Liver (tissue), 3 donors: ENCODE measurements at regions not wholly inside any gene's neighbourhood (a gene's known extent, or its start where the extent isn't known, plus 50 kb on each side); places are given as distances from the start of the nearest gene placed in this dataset.

ENCODE experiments used
- GABPA ChIP-seq, 2 donors: IDR thresholded peaks in 1 of 2; conservative IDR thresholded peaks in 1 of 2; 2 replicates each; pipeline ENCODE4 v1.6.1; 2016; ENCODE audit warnings: antibody characterized with exemption in 2 of 2, mild to moderate bottlenecking in 1 of 2, moderate library complexity in 1 of 2
- HNF4A ChIP-seq, 2 donors: conservative IDR thresholded peaks; 2 replicates each; pipeline ENCODE4 v1.6.1; 2016; ENCODE audit warnings: antibody characterized with exemption in 2 of 2, mild to moderate bottlenecking in 2 of 2
- JUND ChIP-seq, 2 donors: IDR thresholded peaks; 2 replicates each; pipeline ENCODE4 v1.6.1; 2016; ENCODE audit warnings: antibody characterized with exemption in 2 of 2
- RAD21 ChIP-seq, 2 donors: IDR thresholded peaks; 2 replicates each; pipeline ENCODE4 v1.6.1; 2016; ENCODE audit warnings: antibody characterized with exemption in 2 of 2, mild to moderate bottlenecking in 2 of 2
- RXRA ChIP-seq, 2 donors: IDR thresholded peaks; 2 replicates each; pipeline ENCODE4 v1.6.1; 2017 to 2018; ENCODE audit warnings: antibody characterized with exemption in 2 of 2, mild to moderate bottlenecking in 1 of 2
- SP1 ChIP-seq: IDR thresholded peaks from 2 replicates; pipeline ENCODE4 v1.6.1; 2018; ENCODE audit warnings: antibody characterized with exemption, mild to moderate bottlenecking
- TAF1 ChIP-seq: conservative IDR thresholded peaks from 2 replicates; pipeline ENCODE4 v1.6.1; 2016; ENCODE audit warnings: antibody characterized with exemption, mild to moderate bottlenecking
- YY1 ChIP-seq: IDR thresholded peaks from 2 replicates; pipeline ENCODE4 v1.6.1; 2016; ENCODE audit warnings: antibody characterized with exemption, mild to moderate bottlenecking
- TF ChIP-seq, protein P1 (sequence below): fragments of 150-350 bp; IDR thresholded peaks from 2 replicates; pipeline ENCODE4 v1.5.1; 2017; ENCODE audit warnings: improper control_type of control experiment, low read depth, low read length; ENCODE audit not compliant: missing input control
- TF ChIP-seq, protein P2 (sequence below): IDR thresholded peaks from 2 replicates; pipeline ENCODE4 v1.6.1; 2016; ENCODE audit warnings: antibody characterized with exemption, mild to moderate bottlenecking
- TF ChIP-seq, protein P3 (sequence below): IDR thresholded peaks from 2 replicates; pipeline ENCODE4 v1.6.1; 2016; ENCODE audit warnings: antibody characterized with exemption
- donor health status: healthy.
- donor health status: healthy.

DNA sequence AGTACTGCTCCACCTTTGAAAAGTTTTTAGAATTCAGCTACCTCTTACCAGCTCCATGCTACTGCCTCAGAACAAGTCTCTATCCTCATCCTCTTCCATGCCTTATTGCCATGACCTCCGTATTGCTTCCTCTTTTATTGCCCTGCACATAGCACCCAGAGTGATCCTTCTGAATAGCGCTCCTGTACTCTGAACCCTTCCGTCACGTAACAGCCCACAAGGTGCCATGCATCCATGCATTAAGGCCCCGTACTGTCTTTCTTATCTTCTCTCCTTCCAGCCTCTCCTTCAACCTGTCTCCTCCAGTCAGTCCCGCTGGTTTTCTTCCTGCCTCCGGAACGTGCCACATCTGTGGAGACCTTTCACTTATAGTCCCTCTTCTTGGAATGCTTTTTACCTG, 273.3 kb upstream of the SEMA6A start:
- TF ChIP-seq TAF1: no peak
- TF ChIP-seq, protein P1, sequence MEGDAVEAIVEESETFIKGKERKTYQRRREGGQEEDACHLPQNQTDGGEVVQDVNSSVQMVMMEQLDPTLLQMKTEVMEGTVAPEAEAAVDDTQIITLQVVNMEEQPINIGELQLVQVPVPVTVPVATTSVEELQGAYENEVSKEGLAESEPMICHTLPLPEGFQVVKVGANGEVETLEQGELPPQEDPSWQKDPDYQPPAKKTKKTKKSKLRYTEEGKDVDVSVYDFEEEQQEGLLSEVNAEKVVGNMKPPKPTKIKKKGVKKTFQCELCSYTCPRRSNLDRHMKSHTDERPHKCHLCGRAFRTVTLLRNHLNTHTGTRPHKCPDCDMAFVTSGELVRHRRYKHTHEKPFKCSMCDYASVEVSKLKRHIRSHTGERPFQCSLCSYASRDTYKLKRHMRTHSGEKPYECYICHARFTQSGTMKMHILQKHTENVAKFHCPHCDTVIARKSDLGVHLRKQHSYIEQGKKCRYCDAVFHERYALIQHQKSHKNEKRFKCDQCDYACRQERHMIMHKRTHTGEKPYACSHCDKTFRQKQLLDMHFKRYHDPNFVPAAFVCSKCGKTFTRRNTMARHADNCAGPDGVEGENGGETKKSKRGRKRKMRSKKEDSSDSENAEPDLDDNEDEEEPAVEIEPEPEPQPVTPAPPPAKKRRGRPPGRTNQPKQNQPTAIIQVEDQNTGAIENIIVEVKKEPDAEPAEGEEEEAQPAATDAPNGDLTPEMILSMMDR: no peak
- TF ChIP-seq HNF4A (conservative IDR thresholded peaks at IDR 0.05): no peak
- TF ChIP-seq, protein P2, sequence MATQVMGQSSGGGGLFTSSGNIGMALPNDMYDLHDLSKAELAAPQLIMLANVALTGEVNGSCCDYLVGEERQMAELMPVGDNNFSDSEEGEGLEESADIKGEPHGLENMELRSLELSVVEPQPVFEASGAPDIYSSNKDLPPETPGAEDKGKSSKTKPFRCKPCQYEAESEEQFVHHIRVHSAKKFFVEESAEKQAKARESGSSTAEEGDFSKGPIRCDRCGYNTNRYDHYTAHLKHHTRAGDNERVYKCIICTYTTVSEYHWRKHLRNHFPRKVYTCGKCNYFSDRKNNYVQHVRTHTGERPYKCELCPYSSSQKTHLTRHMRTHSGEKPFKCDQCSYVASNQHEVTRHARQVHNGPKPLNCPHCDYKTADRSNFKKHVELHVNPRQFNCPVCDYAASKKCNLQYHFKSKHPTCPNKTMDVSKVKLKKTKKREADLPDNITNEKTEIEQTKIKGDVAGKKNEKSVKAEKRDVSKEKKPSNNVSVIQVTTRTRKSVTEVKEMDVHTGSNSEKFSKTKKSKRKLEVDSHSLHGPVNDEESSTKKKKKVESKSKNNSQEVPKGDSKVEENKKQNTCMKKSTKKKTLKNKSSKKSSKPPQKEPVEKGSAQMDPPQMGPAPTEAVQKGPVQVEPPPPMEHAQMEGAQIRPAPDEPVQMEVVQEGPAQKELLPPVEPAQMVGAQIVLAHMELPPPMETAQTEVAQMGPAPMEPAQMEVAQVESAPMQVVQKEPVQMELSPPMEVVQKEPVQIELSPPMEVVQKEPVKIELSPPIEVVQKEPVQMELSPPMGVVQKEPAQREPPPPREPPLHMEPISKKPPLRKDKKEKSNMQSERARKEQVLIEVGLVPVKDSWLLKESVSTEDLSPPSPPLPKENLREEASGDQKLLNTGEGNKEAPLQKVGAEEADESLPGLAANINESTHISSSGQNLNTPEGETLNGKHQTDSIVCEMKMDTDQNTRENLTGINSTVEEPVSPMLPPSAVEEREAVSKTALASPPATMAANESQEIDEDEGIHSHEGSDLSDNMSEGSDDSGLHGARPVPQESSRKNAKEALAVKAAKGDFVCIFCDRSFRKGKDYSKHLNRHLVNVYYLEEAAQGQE: no peak
- TF ChIP-seq GABPA (IDR thresholded peaks at IDR 0.05 in 1 of 2, conservative IDR thresholded peaks at IDR 0.05 in 1 of 2): no peak
- TF ChIP-seq YY1: no peak
- TF ChIP-seq, protein P3, sequence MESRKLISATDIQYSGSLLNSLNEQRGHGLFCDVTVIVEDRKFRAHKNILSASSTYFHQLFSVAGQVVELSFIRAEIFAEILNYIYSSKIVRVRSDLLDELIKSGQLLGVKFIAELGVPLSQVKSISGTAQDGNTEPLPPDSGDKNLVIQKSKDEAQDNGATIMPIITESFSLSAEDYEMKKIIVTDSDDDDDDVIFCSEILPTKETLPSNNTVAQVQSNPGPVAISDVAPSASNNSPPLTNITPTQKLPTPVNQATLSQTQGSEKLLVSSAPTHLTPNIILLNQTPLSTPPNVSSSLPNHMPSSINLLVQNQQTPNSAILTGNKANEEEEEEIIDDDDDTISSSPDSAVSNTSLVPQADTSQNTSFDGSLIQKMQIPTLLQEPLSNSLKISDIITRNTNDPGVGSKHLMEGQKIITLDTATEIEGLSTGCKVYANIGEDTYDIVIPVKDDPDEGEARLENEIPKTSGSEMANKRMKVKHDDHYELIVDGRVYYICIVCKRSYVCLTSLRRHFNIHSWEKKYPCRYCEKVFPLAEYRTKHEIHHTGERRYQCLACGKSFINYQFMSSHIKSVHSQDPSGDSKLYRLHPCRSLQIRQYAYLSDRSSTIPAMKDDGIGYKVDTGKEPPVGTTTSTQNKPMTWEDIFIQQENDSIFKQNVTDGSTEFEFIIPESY: no peak
- no peak for TF ChIP-seq JUND (IDR thresholded peaks at IDR 0.05)
- no peak for TF ChIP-seq RAD21 (IDR thresholded peaks at IDR 0.05)
- no peak for TF ChIP-seq RXRA (IDR thresholded peaks at IDR 0.05)
- no peak for TF ChIP-seq SP1
